ENCODE measurements at regions not wholly inside any gene's neighbourhood (a gene's known extent, or its start where the extent isn't known, plus 50 kb on each side); places are given as distances from the start of the nearest gene placed in this dataset.

GRCh38 chr7:84553711-84554110, 359.1 kb upstream of the SEMA3A start:
- H3K27ac ChIP-seq, result no peak overlapping the region
- no peaks in the 10 kb centered on the region for H3K4me1 ChIP-seq (replicated peaks in 1 of 2)
- intact Hi-C loops (cut with DNase I), result no loop called here
- H3K36me3 ChIP-seq (replicated peaks in 1 of 2), result no peaks in the 10 kb centered on the region
- DNase-seq, result no peak
- H3K4me3 ChIP-seq, result no peak overlapping the region
- peaks cover 0 to 8% (median 0%) of the 10 kb centered on the region in 3 donors for H3K9me3 ChIP-seq (replicated peaks in 1 of 3)
- no peaks in the 10 kb centered on the region for H3K27me3 ChIP-seq
- no peak for TF ChIP-seq POLR2A (IDR thresholded peaks at IDR 0.05)
- no peak for TF ChIP-seq CTCF (IDR thresholded peaks at IDR 0.05)

- TF ChIP-seq POLR2A (IDR thresholded peaks at IDR 0.05) (no peak), CTCF (IDR thresholded peaks at IDR 0.05) (no peak)
- no peaks in the 10 kb centered on the region for H3K36me3 ChIP-seq (replicated peaks in 1 of 2)
- WGBS, 4 donors, result 0 to 87% (median 14%) methylated on average over 1 of the region's 1 CpG
- intact Hi-C loops (cut with DNase I), result no loop called here
- no peak overlapping the region for H3K4me3 ChIP-seq
- DNase-seq, result no peak
- no peaks in the 10 kb centered on the region for H3K27me3 ChIP-seq
- H3K9me3 ChIP-seq (replicated peaks in 1 of 3), result no peaks in the 10 kb centered on the region
- H3K27ac ChIP-seq, result no peak overlapping the region
- no peaks in the 10 kb centered on the region for H3K4me1 ChIP-seq (replicated peaks in 1 of 2)
Observed at GRCh38 chr7:84549409-84549808, 354.8 kb upstream of the SEMA3A start.

- H3K4me3 ChIP-seq, result no peak overlapping the region
Observed at GRCh38 chr7:84548366-84549365, 354.1 kb upstream of the SEMA3A start.

GRCh38 chr7:84547331-84547730, 352.7 kb upstream of the SEMA3A start:
- H3K36me3 ChIP-seq (replicated peaks in 1 of 2), result no peaks in the 10 kb centered on the region
- H3K4me1 ChIP-seq (replicated peaks in 1 of 2), result no peaks in the 10 kb centered on the region
- no peaks in the 10 kb centered on the region for H3K9me3 ChIP-seq (replicated peaks in 1 of 3)
- no peak overlapping the region for H3K4me3 ChIP-seq
- H3K27me3 ChIP-seq, result no peaks in the 10 kb centered on the region
- no peak for DNase-seq
- H3K27ac ChIP-seq, result no peak overlapping the region
- intact Hi-C loops (cut with DNase I), result no loop called here
- TF ChIP-seq CTCF (IDR thresholded peaks at IDR 0.05) (no peak), POLR2A (IDR thresholded peaks at IDR 0.05) (no peak)
- WGBS, 4 donors, result 66 to 84% (median 82%) methylated on average over 2 of the region's 2 CpGs

More at GRCh38 chr7:84548366-84549365, 354.1 kb upstream of the SEMA3A start:
- Histone ChIP-seq H3K27me3 (no peaks in the 10 kb centered on the region), H3K36me3 (replicated peaks in 1 of 2) (no peaks in the 10 kb centered on the region), H3K9me3 (replicated peaks in 1 of 3) (no peaks in the 10 kb centered on the region), H3K27ac (no peak overlapping the region), H3K4me1 (replicated peaks in 1 of 2) (no peaks in the 10 kb centered on the region)
- DNase-seq, result no peak
- intact Hi-C loops (cut with DNase I), result no loop called here
- TF ChIP-seq CTCF (IDR thresholded peaks at IDR 0.05), result no peak
- no peak for TF ChIP-seq POLR2A (IDR thresholded peaks at IDR 0.05)
- 56 to 65% (median 62%) methylated on average over 5 of the region's 5 CpGs for WGBS, 4 donors
